Parathyroid adenoma (tissue), 2 donors: ENCODE measurements at regions not wholly inside any gene's neighbourhood (a gene's known extent, or its start where the extent isn't known, plus 50 kb on each side); places are given as distances from the start of the nearest gene placed in this dataset.

ENCODE experiments used
- H2AFZ ChIP-seq: fragments of 300-600 bp; sonication (generic); one replicate; pipeline ENCODE4 v1.7.0; 2017; ENCODE audit warnings: antibody characterized with exemption, mild to moderate bottlenecking
- H3K27ac ChIP-seq: fragments of 300-600 bp; sonication (generic); one replicate; pipeline ENCODE4 v1.7.0; 2017
- H3K27me3 ChIP-seq: fragments of 300-600 bp; sonication (generic); one replicate; pipeline ENCODE4 v1.7.0; 2017; ENCODE audit warnings: low read length; ENCODE audit not compliant: control insufficient read depth, insufficient read depth
- H3K36me3 ChIP-seq: fragments of 300-600 bp; sonication (generic); one replicate; pipeline ENCODE4 v1.7.0; 2017; ENCODE audit warnings: low read length; ENCODE audit not compliant: control insufficient read depth, insufficient read depth
- H3K4me1 ChIP-seq: fragments of 300-600 bp; sonication (generic); one replicate; pipeline ENCODE4 v1.7.0; 2017; ENCODE audit warnings: control low read depth
- H3K4me2 ChIP-seq: fragments of 300-600 bp; sonication (generic); one replicate; pipeline ENCODE4 v1.7.0; 2017; ENCODE audit warnings: low read length
- H3K4me3 ChIP-seq: fragments of 300-600 bp; sonication (generic); one replicate; pipeline ENCODE4 v1.7.0; 2017; ENCODE audit warnings: low read depth, low read length
- H3K79me2 ChIP-seq: fragments of 300-600 bp; sonication (generic); one replicate; pipeline ENCODE4 v1.7.0; 2017; ENCODE audit warnings: control low read depth
- H3K9ac ChIP-seq: fragments of 300-600 bp; sonication (generic); one replicate; pipeline ENCODE4 v1.7.0; 2017; ENCODE audit warnings: mild to moderate bottlenecking
- H3K9me3 ChIP-seq: fragments of 300-600 bp; sonication (generic); one replicate; pipeline ENCODE4 v1.7.0; 2017; ENCODE audit warnings: low read length; ENCODE audit not compliant: control insufficient read depth
- TF ChIP-seq, protein P1 (sequence below): fragments of 300-600 bp; sonication (generic); IDR thresholded peaks from one replicate; pipeline ENCODE4 v1.7.0; 2017; ENCODE audit warnings: antibody characterized with exemption, mild to moderate bottlenecking
- donor health status: primary hyperparathyroidism.

DNA sequence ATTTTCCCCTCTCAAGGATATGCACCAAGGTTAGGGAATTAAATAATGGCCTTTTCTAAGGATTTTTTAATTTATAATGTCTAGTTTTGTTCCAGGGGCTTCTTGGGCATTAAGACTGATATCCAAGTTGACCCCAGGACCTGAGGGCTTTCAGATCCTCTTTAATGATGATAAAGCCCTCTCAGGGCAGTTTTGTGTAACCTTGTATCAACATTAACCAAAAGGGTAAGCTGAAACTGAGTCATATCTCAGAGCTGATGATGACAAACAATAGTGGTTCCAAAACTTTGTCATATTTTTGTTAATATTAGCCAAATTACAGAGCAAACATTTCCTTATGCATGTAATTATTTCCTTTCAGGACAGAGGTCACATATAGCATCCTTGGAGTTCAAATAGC, 309.4 kb upstream of the MAN1A1 start:
- Histone ChIP-seq H3K4me2 (no peak overlapping the region), H3K79me2 (no peaks in the 10 kb centered on the region), H3K4me3 (no peak overlapping the region), H2AFZ (no peak overlapping the region), H3K36me3 (no peaks in the 10 kb centered on the region), H3K27ac (no peak overlapping the region), H3K9me3 (no peaks in the 10 kb centered on the region), H3K9ac (no peak overlapping the region), H3K4me1 (no peaks in the 10 kb centered on the region), H3K27me3 (no peaks in the 10 kb centered on the region)
- TF ChIP-seq, protein P1, sequence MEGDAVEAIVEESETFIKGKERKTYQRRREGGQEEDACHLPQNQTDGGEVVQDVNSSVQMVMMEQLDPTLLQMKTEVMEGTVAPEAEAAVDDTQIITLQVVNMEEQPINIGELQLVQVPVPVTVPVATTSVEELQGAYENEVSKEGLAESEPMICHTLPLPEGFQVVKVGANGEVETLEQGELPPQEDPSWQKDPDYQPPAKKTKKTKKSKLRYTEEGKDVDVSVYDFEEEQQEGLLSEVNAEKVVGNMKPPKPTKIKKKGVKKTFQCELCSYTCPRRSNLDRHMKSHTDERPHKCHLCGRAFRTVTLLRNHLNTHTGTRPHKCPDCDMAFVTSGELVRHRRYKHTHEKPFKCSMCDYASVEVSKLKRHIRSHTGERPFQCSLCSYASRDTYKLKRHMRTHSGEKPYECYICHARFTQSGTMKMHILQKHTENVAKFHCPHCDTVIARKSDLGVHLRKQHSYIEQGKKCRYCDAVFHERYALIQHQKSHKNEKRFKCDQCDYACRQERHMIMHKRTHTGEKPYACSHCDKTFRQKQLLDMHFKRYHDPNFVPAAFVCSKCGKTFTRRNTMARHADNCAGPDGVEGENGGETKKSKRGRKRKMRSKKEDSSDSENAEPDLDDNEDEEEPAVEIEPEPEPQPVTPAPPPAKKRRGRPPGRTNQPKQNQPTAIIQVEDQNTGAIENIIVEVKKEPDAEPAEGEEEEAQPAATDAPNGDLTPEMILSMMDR, result no peak

DNA sequence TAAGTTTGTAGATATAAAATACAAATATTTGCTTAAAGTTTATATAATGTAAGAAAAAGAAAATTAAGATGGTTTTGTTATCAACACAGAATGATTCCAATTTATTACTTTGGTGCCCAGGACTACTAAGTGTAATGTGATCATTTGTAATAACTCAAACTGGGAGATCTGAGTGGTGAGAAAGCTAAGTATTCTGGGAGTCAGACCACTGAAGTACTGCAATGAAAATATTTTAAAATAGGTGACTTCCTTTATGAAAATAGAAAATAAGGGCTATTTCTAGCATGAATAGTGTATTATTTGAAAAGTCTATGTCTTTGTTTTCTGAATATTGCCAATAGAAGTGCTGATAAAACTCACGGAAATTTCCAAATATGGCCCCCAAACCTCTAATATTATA, 305.6 kb upstream of the MAN1A1 start:
- H3K9me3 ChIP-seq, result no peaks in the 10 kb centered on the region
- no peak overlapping the region for H3K4me3 ChIP-seq
- TF ChIP-seq, protein P1, result no peak
- no peaks in the 10 kb centered on the region for H3K79me2 ChIP-seq
- no peak overlapping the region for H3K27ac ChIP-seq
- no peaks in the 10 kb centered on the region for H3K4me1 ChIP-seq
- no peaks in the 10 kb centered on the region for H3K36me3 ChIP-seq
- no peaks in the 10 kb centered on the region for H3K27me3 ChIP-seq
- H3K9ac ChIP-seq, result no peak overlapping the region
- no peak overlapping the region for H2AFZ ChIP-seq
- no peak overlapping the region for H3K4me2 ChIP-seq

DNA sequence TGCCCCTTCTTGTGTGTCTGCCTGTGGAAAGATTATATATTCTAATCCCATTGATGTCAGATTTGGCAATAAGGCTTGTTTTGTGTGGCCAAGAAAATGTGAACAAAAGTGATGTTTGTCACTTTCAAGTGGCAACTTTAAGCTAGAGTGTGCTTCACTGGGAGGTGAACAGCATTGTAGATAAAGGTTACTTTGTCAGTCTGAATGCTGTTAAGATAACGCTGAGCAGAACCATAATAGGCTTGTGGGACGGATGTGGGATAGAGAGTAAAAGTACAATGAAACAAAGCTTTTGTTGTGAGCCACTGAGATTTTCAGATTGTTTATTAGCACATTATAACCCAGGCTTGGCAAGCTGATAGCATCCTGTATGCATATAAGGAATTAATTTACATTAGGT, 303.8 kb upstream of the MAN1A1 start:
- Histone ChIP-seq H3K27ac (no peak overlapping the region), H3K79me2 (no peaks in the 10 kb centered on the region), H3K4me3 (no peak overlapping the region), H3K4me2 (no peak overlapping the region), H3K9ac (no peak overlapping the region), H3K27me3 (no peaks in the 10 kb centered on the region), H2AFZ (no peak overlapping the region), H3K36me3 (no peaks in the 10 kb centered on the region), H3K9me3 (no peaks in the 10 kb centered on the region), H3K4me1 (no peaks in the 10 kb centered on the region)
- TF ChIP-seq, protein P1, result no peak

DNA sequence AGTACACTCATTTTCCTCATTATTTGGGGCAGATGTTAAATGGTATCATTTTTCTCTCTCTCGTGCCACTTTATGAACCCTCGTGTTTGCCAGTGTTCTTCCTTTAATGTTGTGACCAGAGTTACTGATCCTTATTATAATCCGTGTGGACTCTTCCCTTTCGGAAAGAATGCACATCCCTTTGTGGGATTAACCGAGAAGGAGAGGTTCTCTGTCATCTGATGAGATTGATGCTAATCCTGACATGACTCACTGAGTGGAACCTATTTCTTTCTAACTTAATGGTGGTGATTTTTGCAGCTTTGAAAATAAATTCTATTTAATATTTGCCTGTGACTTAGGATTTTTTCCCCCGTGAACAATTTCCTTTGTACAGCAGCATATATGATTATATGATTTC, 300.0 kb upstream of the MAN1A1 start:
- H3K9ac ChIP-seq, result no peak overlapping the region
- H3K27me3 ChIP-seq, result no peaks in the 10 kb centered on the region
- TF ChIP-seq, protein P1, result no peak
- no peak overlapping the region for H2AFZ ChIP-seq
- H3K27ac ChIP-seq, result no peak overlapping the region
- H3K4me3 ChIP-seq, result no peak overlapping the region
- no peaks in the 10 kb centered on the region for H3K4me1 ChIP-seq
- H3K79me2 ChIP-seq, result no peaks in the 10 kb centered on the region
- no peaks in the 10 kb centered on the region for H3K9me3 ChIP-seq
- no peaks in the 10 kb centered on the region for H3K36me3 ChIP-seq
- no peak overlapping the region for H3K4me2 ChIP-seq

DNA sequence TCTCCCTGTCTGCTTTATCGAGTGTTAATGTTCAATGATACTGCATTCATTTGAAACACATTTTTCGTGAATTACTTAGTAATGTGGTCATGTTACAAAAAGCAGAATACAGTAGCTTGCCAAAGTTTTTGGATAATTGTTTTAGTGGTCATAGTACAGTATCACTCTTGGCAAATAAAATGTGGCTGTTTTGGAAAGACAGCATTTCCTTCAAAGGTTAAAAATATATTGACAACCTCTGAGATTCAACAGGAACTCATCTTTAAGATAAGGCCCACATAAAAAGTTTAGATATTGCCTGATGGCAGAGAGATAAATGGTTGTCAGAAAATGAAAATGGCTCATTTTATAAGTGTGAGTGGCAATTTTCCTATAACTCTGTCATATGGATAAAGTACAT, 297.7 kb upstream of the MAN1A1 start:
- H2AFZ ChIP-seq, result no peak overlapping the region
- H3K9me3 ChIP-seq, result no peaks in the 10 kb centered on the region
- H3K9ac ChIP-seq, result no peak overlapping the region
- H3K4me3 ChIP-seq, result no peak overlapping the region
- no peaks in the 10 kb centered on the region for H3K27me3 ChIP-seq
- no peak overlapping the region for H3K4me2 ChIP-seq
- H3K36me3 ChIP-seq, result no peaks in the 10 kb centered on the region
- H3K79me2 ChIP-seq, result no peaks in the 10 kb centered on the region
- H3K4me1 ChIP-seq, result no peaks in the 10 kb centered on the region
- no peak overlapping the region for H3K27ac ChIP-seq
- TF ChIP-seq, protein P1, result no peak
